ENCODE measurements at regions not wholly inside any gene's neighbourhood (a gene's known extent, or its start where the extent isn't known, plus 50 kb on each side); places are given as distances from the start of the nearest gene placed in this dataset.
"Not testable (repeated sequence)": the region's sequence is repeated elsewhere in the genome, so short reads cannot be mapped to it uniquely, and the experiment has no call there.

GRCh38 chr6:112526594-112526993, 179.5 kb downstream of the RFPL4B start:
- Histone ChIP-seq H3K4me1 (no peaks in the 10 kb centered on the region), H3K27me3 (ENCODE audit: low read depth) (no peaks in the 10 kb centered on the region), H3K4me3 (no peak overlapping the region), H3K36me3 (no peaks in the 10 kb centered on the region), H3K27ac (replicated peaks) (no peak overlapping the region), H3K9me3 (replicated peaks) (no peaks in the 10 kb centered on the region)
- no peak for TF ChIP-seq CTCF (IDR thresholded peaks at IDR 0.05; ENCODE audit: borderline replicate concordance)
- DNase-seq, result no peak
- intact Hi-C loops (cut with micrococcal nuclease), result no loop called here

GRCh38 chr6:112528306-112528705, 181.2 kb downstream of the RFPL4B start:
- H3K27me3 ChIP-seq (ENCODE audit: low read depth); DNase-seq; intact Hi-C loops (cut with micrococcal nuclease); H3K36me3 ChIP-seq; H3K4me1 ChIP-seq; H3K9me3 ChIP-seq (replicated peaks); H3K27ac ChIP-seq (replicated peaks); H3K4me3 ChIP-seq: not testable (repeated sequence)

GRCh38 chr6:112535816-112536215, 188.7 kb downstream of the RFPL4B start:
- no peak for TF ChIP-seq CTCF (IDR thresholded peaks at IDR 0.05; ENCODE audit: borderline replicate concordance)
- Histone ChIP-seq H3K4me1 (no peaks in the 10 kb centered on the region), H3K27me3 (ENCODE audit: low read depth) (no peaks in the 10 kb centered on the region), H3K27ac (replicated peaks) (no peak overlapping the region), H3K4me3 (no peak overlapping the region), H3K36me3 (no peaks in the 10 kb centered on the region), H3K9me3 (replicated peaks) (peaks cover 4% of the 10 kb centered on the region)
- no peak for DNase-seq
- intact Hi-C loops (cut with micrococcal nuclease), result no loop called here

GRCh38 chr6:112539355-112539754, 192.2 kb downstream of the RFPL4B start:
- Histone ChIP-seq H3K27ac (replicated peaks) (no peak overlapping the region), H3K27me3 (ENCODE audit: low read depth) (no peaks in the 10 kb centered on the region), H3K4me1 (no peaks in the 10 kb centered on the region), H3K36me3 (no peaks in the 10 kb centered on the region), H3K9me3 (replicated peaks) (peaks cover 21% of the 10 kb centered on the region), H3K4me3 (no peak overlapping the region)
- TF ChIP-seq CTCF (IDR thresholded peaks at IDR 0.05; ENCODE audit: borderline replicate concordance), result no peak
- no peak for DNase-seq
- intact Hi-C loops (cut with micrococcal nuclease), result no loop called here

GRCh38 chr6:112541847-112542246, 194.7 kb downstream of the RFPL4B start:
- H3K27me3 ChIP-seq (ENCODE audit: low read depth); H3K4me3 ChIP-seq; intact Hi-C loops (cut with micrococcal nuclease); H3K36me3 ChIP-seq; DNase-seq; H3K4me1 ChIP-seq; H3K27ac ChIP-seq (replicated peaks): not testable (repeated sequence)
- peaks cover 21% of the 10 kb centered on the region for H3K9me3 ChIP-seq (replicated peaks)

- intact Hi-C loops (cut with micrococcal nuclease), result not testable (repeated sequence)
Observed at GRCh38 chr6:112547321-112548085, 200.4 kb downstream of the RFPL4B start.

GRCh38 chr6:112549749-112550148, 202.6 kb downstream of the RFPL4B start:
- no peak for DNase-seq
- no peak overlapping the region for H3K4me3 ChIP-seq
- H3K4me1 ChIP-seq, result no peaks in the 10 kb centered on the region
- no peak for TF ChIP-seq CTCF (IDR thresholded peaks at IDR 0.05; ENCODE audit: borderline replicate concordance)
- H3K36me3 ChIP-seq, result no peaks in the 10 kb centered on the region
- peaks cover 28% of the 10 kb centered on the region for H3K9me3 ChIP-seq (replicated peaks)
- H3K27me3 ChIP-seq (ENCODE audit: low read depth), result no peaks in the 10 kb centered on the region
- intact Hi-C loops (cut with micrococcal nuclease), result no loop called here
- no peak overlapping the region for H3K27ac ChIP-seq (replicated peaks)

More at GRCh38 chr6:112547321-112548085, 200.4 kb downstream of the RFPL4B start:
- H3K9me3 ChIP-seq (replicated peaks), result peaks cover 34% of the 10 kb centered on the region
- H3K27me3 ChIP-seq (ENCODE audit: low read depth); H3K27ac ChIP-seq (replicated peaks); H3K4me1 ChIP-seq; H3K4me3 ChIP-seq; H3K36me3 ChIP-seq; DNase-seq: not testable (repeated sequence)

All from left ventricle myocardium inferior (tissue), 1 donor.